Coronary artery (tissue), 2 donors: ENCODE measurements at regions not wholly inside any gene's neighbourhood (a gene's known extent, or its start where the extent isn't known, plus 50 kb on each side); places are given as distances from the start of the nearest gene placed in this dataset.

Experiments
- DNase-seq: peaks from one replicate; pipeline ENCODE4 v3.0.0-alpha.2; 2017; ENCODE audit warnings: low spot score
- H3K27ac ChIP-seq, 2 donors: fragments of 200-600 bp; sonication (generic); one replicate each; pipeline ENCODE4 v1.5.1; 2016 to 2019
- H3K4me3 ChIP-seq: fragments of 200-600 bp; sonication (generic); 2 replicates; pipeline ENCODE4 v1.5.1; 2016; ENCODE audit warnings: mild to moderate bottlenecking, moderate library complexity
- CTCF ChIP-seq: fragments of 200-600 bp; sonication (generic); IDR thresholded peaks from one replicate; pipeline ENCODE4 v1.5.1; 2019; ENCODE audit warnings: antibody characterized with exemption

- TF ChIP-seq CTCF: no peak
- Histone ChIP-seq H3K27ac (no peak overlapping the region), H3K4me3 (no peak overlapping the region)
- DNase-seq: no peak
These were observed 940.2 kb downstream of the GALC start for GRCh38 chr14:87052646-87053225.

- TF ChIP-seq CTCF: no peak
- H3K4me3 ChIP-seq: no peak overlapping the region
These were observed 942.6 kb downstream of the GALC start for GRCh38 chr14:87050421-87050820.

GRCh38 chr14:87049950-87050349, 943.0 kb downstream of the GALC start:
- no peak for DNase-seq
- TF ChIP-seq CTCF: no peak
- no peak overlapping the region for H3K27ac ChIP-seq
- H3K4me3 ChIP-seq: no peak overlapping the region

More at GRCh38 chr14:87050421-87050820, 942.6 kb downstream of the GALC start:
- DNase-seq: no peak
- H3K27ac ChIP-seq: no peak overlapping the region

GRCh38 chr14:87046960-87047359, 946.0 kb downstream of the GALC start:
- no peak for DNase-seq
- no peak for TF ChIP-seq CTCF
- H3K4me3 ChIP-seq: no peak overlapping the region
- no peak overlapping the region for H3K27ac ChIP-seq

- DNase-seq: no peak
- no peak overlapping the region for H3K27ac ChIP-seq
- TF ChIP-seq CTCF: no peak
- no peak overlapping the region for H3K4me3 ChIP-seq
These were observed 947.0 kb downstream of the GALC start for GRCh38 chr14:87045956-87046355.

GRCh38 chr14:87045246-87045645, 947.7 kb downstream of the GALC start:
- no peak for TF ChIP-seq CTCF
- Histone ChIP-seq H3K27ac (no peak overlapping the region), H3K4me3 (no peak overlapping the region)
- no peak for DNase-seq

- DNase-seq: no peak
- TF ChIP-seq CTCF: no peak
- no peak overlapping the region for H3K4me3 ChIP-seq
- no peak overlapping the region for H3K27ac ChIP-seq
These were observed 948.2 kb downstream of the GALC start for GRCh38 chr14:87044807-87045206.
